HG03025 (cell line): ENCODE measurements at regions not wholly inside any gene's neighbourhood (a gene's known extent, or its start where the extent isn't known, plus 50 kb on each side); places are given as distances from the start of the nearest gene placed in this dataset.
"Not testable (repeated sequence)": the region's sequence is repeated elsewhere in the genome, so short reads cannot be mapped to it uniquely, and the experiment has no call there.

Source experiments
- ATAC-seq: cut with Tn5 transposase; IDR thresholded peaks from one replicate; pipeline ENCODE4 v1.9.1; 2021; ENCODE audit warnings: mild to moderate bottlenecking, moderate library complexity; ENCODE audit not compliant: unreplicated experiment, low FRiP score

- ATAC-seq = no peak
These were observed 103.8 kb upstream of the UBE2E1 start for GRCh38 chr3:23701716-23702597.

GRCh38 chr3:23704298-23704697, 101.5 kb upstream of the UBE2E1 start:
- ATAC-seq = no peak

DNA sequence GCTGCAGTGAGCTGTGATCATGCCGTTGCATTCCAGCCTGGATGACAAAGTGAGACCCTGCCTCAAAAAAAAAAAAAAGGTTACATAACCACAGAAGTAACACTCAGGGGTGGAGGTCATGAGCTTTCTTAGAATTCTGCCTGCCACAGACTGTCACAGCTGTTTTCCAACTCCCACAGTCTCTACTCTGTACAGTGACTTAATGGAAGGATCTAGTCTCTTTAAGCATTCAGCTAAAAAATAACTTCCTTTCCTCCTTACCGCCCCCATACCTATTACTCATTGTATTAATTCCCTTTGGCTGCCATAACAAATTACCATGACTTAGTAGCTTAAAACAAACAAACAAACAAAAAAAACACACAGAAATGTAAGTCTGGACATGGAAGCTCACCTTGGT, 99.6 kb upstream of the UBE2E1 start:
- no peak for ATAC-seq

DNA sequence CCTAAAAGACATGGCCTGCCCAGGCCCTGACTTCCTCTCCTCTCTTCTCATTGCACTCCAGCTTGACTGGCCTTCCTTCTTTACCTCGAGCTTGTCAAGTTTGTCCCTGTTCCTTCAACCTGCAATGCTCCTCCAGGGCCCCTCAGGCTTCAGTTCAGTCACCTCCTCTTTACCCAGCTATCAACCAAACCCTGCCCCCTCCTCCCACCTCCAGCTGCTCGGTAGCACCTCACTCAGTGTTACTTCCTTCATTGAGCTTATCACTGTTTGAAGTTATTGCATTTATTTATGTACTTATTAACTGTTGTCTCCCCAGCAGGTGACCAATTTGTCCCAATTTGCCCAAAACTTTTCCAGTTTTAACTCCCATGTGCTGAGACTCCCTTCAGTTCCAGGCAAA, 95.8 kb upstream of the UBE2E1 start:
- ATAC-seq = no peak

DNA sequence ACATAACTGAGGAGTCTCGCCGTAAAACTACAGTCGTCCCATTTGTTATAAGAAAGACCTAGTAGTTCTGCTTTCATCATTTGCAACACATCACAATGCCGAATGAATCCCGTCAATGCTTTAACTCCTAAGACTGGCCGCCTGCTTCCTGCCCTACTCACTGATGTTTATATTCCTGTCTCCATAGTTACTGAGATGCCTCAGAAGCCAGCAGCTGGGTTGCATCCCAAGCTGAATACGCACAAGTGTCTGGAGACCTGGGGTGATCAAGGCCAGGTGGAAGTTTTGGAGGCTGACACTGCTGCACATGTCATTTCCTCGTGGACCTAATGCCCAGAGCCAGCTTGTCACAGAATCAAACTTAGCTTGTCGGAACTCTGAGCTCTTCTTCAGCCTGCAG, 95.2 kb upstream of the UBE2E1 start:
- no peak for ATAC-seq

- ATAC-seq = no peak
These were observed 93.8 kb upstream of the UBE2E1 start for GRCh38 chr3:23711916-23712494.

- no peak for ATAC-seq
These were observed 92.8 kb upstream of the UBE2E1 start for GRCh38 chr3:23712656-23713559.

DNA sequence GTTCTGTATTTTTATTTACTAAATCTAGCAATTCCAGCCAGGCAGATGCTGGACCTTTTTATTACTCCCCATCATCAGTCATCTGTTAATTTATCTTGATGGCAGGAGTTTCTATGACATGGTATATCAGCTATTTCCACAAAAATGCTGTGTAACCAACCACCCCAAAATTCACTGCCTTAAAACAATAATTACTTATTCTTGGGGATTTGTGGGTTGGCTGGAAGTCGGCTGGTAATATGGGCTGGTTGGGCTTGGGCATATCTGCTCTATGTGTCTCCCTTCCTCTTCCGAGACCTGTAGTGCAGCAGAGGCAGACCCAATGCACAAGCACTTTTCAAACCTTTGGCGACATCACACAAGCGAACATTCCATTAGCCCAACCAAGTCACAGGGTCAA, 92.1 kb upstream of the UBE2E1 start:
- ATAC-seq = no peak

- no peak for ATAC-seq
These were observed 85.7 kb upstream of the UBE2E1 start for GRCh38 chr3:23720059-23720458.

- ATAC-seq = no peak
These were observed 84.9 kb upstream of the UBE2E1 start for GRCh38 chr3:23720885-23721284.

DNA sequence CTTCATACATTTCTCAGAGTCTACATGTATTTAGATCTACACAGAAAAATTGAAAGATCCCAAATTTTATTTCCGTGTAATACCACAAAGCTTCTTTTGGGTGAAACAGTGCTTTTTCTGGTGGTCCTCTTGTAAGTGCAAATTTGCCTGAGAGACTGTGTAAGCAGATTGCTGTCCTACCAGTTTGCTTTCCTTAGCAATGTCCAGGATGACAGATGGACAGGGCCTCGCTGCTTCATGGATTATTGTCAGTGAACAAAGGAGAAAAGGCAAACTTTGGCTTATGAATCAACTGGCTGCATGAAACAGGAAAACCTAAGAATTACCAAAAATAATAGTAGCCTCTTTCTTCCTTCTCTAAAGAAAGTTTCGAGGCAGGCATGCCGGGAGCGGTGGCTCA, 82.6 kb upstream of the UBE2E1 start:
- no peak for ATAC-seq

GRCh38 chr3:23723930-23724329, 81.8 kb upstream of the UBE2E1 start:
- ATAC-seq = no peak

DNA sequence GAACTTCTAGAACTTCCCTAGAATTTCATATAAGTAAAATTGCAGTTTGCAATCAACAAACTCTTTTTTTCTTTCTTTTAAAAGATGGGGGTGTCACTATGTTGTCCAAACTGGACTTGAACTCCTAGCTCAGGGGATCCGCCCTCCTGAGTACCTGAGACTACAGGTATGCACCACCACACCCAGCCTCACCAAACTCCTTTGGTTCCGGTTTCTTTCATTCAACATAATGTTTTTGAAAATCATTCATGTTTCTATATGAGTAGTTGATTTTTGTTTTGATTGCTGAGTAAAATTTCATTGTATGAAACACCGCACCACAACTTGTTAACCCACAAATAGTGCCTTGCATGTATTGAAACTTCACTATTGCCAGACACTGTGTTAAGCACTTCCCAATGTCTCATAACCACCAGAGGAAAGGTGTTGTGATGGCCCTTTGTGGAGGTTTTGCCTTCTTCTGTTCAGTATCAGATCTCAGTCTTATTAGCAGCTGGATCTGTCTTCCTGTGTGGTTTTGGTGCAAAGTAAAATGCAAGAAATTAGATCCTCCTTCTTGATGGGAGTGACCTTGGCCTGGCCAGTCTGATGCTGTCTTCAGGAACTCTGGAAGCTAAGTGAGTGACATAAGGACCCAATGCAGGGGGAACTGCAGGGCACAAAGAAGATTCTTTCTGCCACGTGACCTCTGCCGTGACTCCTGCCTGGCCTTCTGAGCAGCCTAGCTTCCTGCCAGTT, 78.8 kb upstream of the UBE2E1 start:
- peak; percentile 77 for ATAC-seq

GRCh38 chr3:23728601-23729117, 77.1 kb upstream of the UBE2E1 start:
- ATAC-seq = no peak

- not testable (repeated sequence) for ATAC-seq
These were observed 76.4 kb upstream of the UBE2E1 start for GRCh38 chr3:23729362-23729761.

- no peak for ATAC-seq
These were observed 71.3 kb upstream of the UBE2E1 start for GRCh38 chr3:23734481-23734880.

DNA sequence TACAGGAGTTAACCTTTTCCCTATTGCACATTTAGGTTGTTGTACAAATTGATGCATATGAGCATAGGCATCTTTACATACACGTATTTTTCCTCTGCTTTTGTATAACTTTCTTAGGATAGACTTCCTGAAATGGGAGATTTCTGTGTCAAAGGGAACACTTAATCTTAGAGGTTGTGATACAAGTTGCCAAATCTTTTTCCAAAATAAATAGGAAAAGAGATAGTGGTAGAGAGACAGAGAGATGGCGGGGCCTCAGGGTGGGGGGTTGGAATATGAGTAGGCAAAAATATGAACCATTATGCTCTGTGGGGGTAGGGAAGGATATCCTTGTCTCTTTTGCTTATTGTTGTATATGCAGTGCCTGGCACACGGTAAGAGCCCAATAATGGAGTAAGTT, 70.7 kb upstream of the UBE2E1 start:
- no peak for ATAC-seq

GRCh38 chr3:23735535-23736326, 70.0 kb upstream of the UBE2E1 start:
- ATAC-seq = no peak

DNA sequence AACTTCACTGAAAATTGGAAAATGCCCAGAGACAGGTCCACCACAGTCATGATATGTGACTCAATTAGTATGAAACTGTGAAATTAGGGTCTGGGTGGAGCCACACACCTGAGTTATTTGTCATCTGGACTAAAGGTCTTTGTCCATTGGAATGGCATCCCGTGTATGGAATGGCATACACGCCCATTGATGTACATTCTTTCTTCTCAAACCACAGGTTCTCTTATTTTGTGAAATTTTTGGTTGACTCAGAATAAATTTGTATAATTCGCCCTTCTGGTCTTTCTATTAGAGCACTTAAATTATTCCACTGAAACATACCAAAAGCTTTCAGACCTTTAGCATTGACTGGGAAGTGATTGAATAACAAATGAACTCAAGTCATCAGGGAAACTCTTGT, 66.8 kb upstream of the UBE2E1 start:
- ATAC-seq = no peak
